GM12891 (cell line): ENCODE measurements at regions not wholly inside any gene's neighbourhood (a gene's known extent, or its start where the extent isn't known, plus 50 kb on each side); places are given as distances from the start of the nearest gene placed in this dataset.

Experiments
- PAX5 ChIP-seq: IDR thresholded peaks from 2 replicates; pipeline ENCODE4 v1.6.1; 2011; ENCODE audit warnings: low read length, moderate library complexity, mild to moderate bottlenecking; ENCODE audit not compliant: insufficient read depth, severe bottlenecking
- POLR2A ChIP-seq: IDR thresholded peaks from 2 replicates; pipeline ENCODE4 v1.6.1; 2011; ENCODE audit warnings: low read depth, low read length, control low read depth
- POLR2AphosphoS5 ChIP-seq: IDR thresholded peaks from 2 replicates; pipeline ENCODE4 v1.6.1; 2011; ENCODE audit warnings: low read depth, low read length, control low read depth
- POU2F2 ChIP-seq: IDR thresholded peaks from 2 replicates; pipeline ENCODE4 v1.6.1; 2011; ENCODE audit warnings: low read depth, mild to moderate bottlenecking, control low read depth, low read length, moderate library complexity
- SPI1 ChIP-seq: IDR thresholded peaks from 2 replicates; pipeline ENCODE4 v1.6.1; 2011; ENCODE audit warnings: low read depth, low read length, control low read depth
- TAF1 ChIP-seq: IDR thresholded peaks from 2 replicates; pipeline ENCODE4 v1.6.1; 2011; ENCODE audit warnings: low read depth, low read length, control low read depth

- TF ChIP-seq TAF1 (no peak), POLR2A (no peak), POLR2AphosphoS5 (no peak), SPI1 (no peak), POU2F2 (no peak), PAX5 (no peak)
Measured at GRCh38 chr5:168114444-168115017, 176.9 kb upstream of the WWC1 start.
